OCI-LY1 (cell line): ENCODE measurements at regions not wholly inside any gene's neighbourhood (a gene's known extent, or its start where the extent isn't known, plus 50 kb on each side); places are given as distances from the start of the nearest gene placed in this dataset.

Experiments used
- H2AFZ ChIP-seq: fragments of 200-600 bp; sonication (generic), shearing (Covaris generic); 2 replicates; pipeline ENCODE4 v1.6.0; 2014; ENCODE audit warnings: antibody characterized with exemption, mild to moderate bottlenecking, low read length
- H3F3A ChIP-seq: fragments of 200-600 bp; sonication (generic), shearing (Covaris generic); 2 replicates; pipeline ENCODE4 v1.6.0; 2014; ENCODE audit warnings: mild to moderate bottlenecking, antibody characterized with exemption, low read length, moderate library complexity; ENCODE audit not compliant: insufficient read depth
- H3K27ac ChIP-seq: fragments of 200-600 bp; sonication (generic); 2 replicates; pipeline ENCODE4 v1.5.1; 2014; ENCODE audit warnings: low read length, mixed run types, mild to moderate bottlenecking, low read depth; ENCODE audit not compliant: poor library complexity, severe bottlenecking
- H3K27me3 ChIP-seq: fragments of 200-600 bp; sonication (generic); 2 replicates; pipeline ENCODE4 v1.6.0; 2014; ENCODE audit warnings: antibody characterized with exemption, mild to moderate bottlenecking, low read length, moderate library complexity; ENCODE audit not compliant: insufficient read depth
- H3K36me3 ChIP-seq: fragments of 200-600 bp; sonication (generic); 2 replicates; pipeline ENCODE4 v1.6.1; 2014; ENCODE audit warnings: mild to moderate bottlenecking, antibody characterized with exemption, low read length, moderate library complexity, mixed read lengths; ENCODE audit not compliant: insufficient read depth
- H3K4me1 ChIP-seq: fragments of 200-600 bp; sonication (generic); 2 replicates; pipeline ENCODE4 v1.5.1; 2014; ENCODE audit warnings: mild to moderate bottlenecking, low read length, moderate library complexity; ENCODE audit not compliant: insufficient read depth, severe bottlenecking
- H3K4me2 ChIP-seq: fragments of 200-600 bp; sonication (generic), shearing (Covaris generic); 2 replicates; pipeline ENCODE4 v1.6.1; 2014; ENCODE audit warnings: low read length
- H3K4me3 ChIP-seq: fragments of 200-600 bp; sonication (generic); 2 replicates; pipeline ENCODE4 v1.5.1; 2014; ENCODE audit warnings: low read length, low read depth, mild to moderate bottlenecking, mixed read lengths; ENCODE audit not compliant: poor library complexity, severe bottlenecking
- H3K79me2 ChIP-seq: fragments of 200-600 bp; shearing (Covaris generic); 2 replicates; pipeline ENCODE4 v1.6.1; 2016; ENCODE audit warnings: mixed run types, low read length, mixed read lengths; ENCODE audit not compliant: insufficient read depth
- H3K9ac ChIP-seq: fragments of 200-600 bp; sonication (generic), shearing (Covaris generic); 2 replicates; pipeline ENCODE4 v1.6.1; 2014; ENCODE audit warnings: mild to moderate bottlenecking, low read length, mixed read lengths
- H3K9me2 ChIP-seq: fragments of 200-600 bp; sonication (generic), shearing (Covaris generic); 2 replicates; pipeline ENCODE4 v1.6.1; 2014; ENCODE audit warnings: low read depth, mild to moderate bottlenecking, low read length, mixed read lengths
- H3K9me3 ChIP-seq: fragments of 200-600 bp; shearing (Covaris generic); 2 replicates; pipeline ENCODE4 v1.6.1; 2014; ENCODE audit warnings: low read length, mixed read lengths
- H4K20me1 ChIP-seq: fragments of 200-600 bp; sonication (generic), shearing (Covaris generic); 2 replicates; pipeline ENCODE4 v1.6.0; 2016; ENCODE audit warnings: mild to moderate bottlenecking, low read length; ENCODE audit not compliant: insufficient read depth
- CTCF ChIP-seq: fragments of 200-600 bp; sonication (generic), shearing (Covaris generic); IDR thresholded peaks from 2 replicates; pipeline ENCODE4 v1.5.1; 2017; ENCODE audit warnings: mild to moderate bottlenecking, antibody characterized with exemption, low read length, moderate library complexity, mixed read lengths
- EZH2 ChIP-seq: fragments of 200-600 bp; sonication (generic), shearing (Covaris generic); IDR thresholded peaks from 2 replicates; pipeline ENCODE4 v1.8.0; 2017; ENCODE audit warnings: borderline replicate concordance, mixed run types, mild to moderate bottlenecking, antibody characterized with exemption, low read length, moderate library complexity, mixed read lengths

GRCh38 chr17:69677130-69677529, 262.6 kb downstream of the MAP2K6 start:
- H3K9me3 ChIP-seq, result no peaks in the 10 kb centered on the region
- H2AFZ ChIP-seq, result no peak overlapping the region
- no peaks in the 10 kb centered on the region for H3K36me3 ChIP-seq

GRCh38 chr17:69678206-69678605, 263.7 kb downstream of the MAP2K6 start:
- Histone ChIP-seq H3K4me2 (no peak overlapping the region), H2AFZ (no peak overlapping the region), H3K36me3 (no peaks in the 10 kb centered on the region), H3K79me2 (no peaks in the 10 kb centered on the region), H3K27me3 (no peaks in the 10 kb centered on the region), H3K9ac (no peak overlapping the region), H3K9me3 (no peaks in the 10 kb centered on the region), H3K4me3 (no peak overlapping the region), H3K4me1 (peaks cover 7% of the 10 kb centered on the region), H4K20me1 (no peaks in the 10 kb centered on the region), H3F3A (no peaks in the 10 kb centered on the region), H3K9me2 (no peaks in the 10 kb centered on the region), H3K27ac (no peak overlapping the region)
- no peak for TF ChIP-seq CTCF
- no peak for TF ChIP-seq EZH2

More at GRCh38 chr17:69677130-69677529, 262.6 kb downstream of the MAP2K6 start:
- no peak overlapping the region for H3K4me2 ChIP-seq
- no peaks in the 10 kb centered on the region for H3K27me3 ChIP-seq
- H3F3A ChIP-seq, result no peaks in the 10 kb centered on the region
- H3K4me1 ChIP-seq, result peaks cover 7% of the 10 kb centered on the region
- TF ChIP-seq CTCF, result no peak
- no peak for TF ChIP-seq EZH2
- H3K79me2 ChIP-seq, result no peaks in the 10 kb centered on the region
- no peak overlapping the region for H3K27ac ChIP-seq
- H3K9me2 ChIP-seq, result no peaks in the 10 kb centered on the region
- H3K9ac ChIP-seq, result no peak overlapping the region
- H4K20me1 ChIP-seq, result no peaks in the 10 kb centered on the region
- no peak overlapping the region for H3K4me3 ChIP-seq

GRCh38 chr17:69679829-69680228, 265.3 kb downstream of the MAP2K6 start:
- Histone ChIP-seq H3K79me2 (no peaks in the 10 kb centered on the region), H3F3A (no peaks in the 10 kb centered on the region), H3K9me3 (no peaks in the 10 kb centered on the region), H3K4me1 (peaks cover 2% of the 10 kb centered on the region), H3K27ac (no peak overlapping the region), H3K9me2 (no peaks in the 10 kb centered on the region), H3K27me3 (no peaks in the 10 kb centered on the region), H3K36me3 (no peaks in the 10 kb centered on the region), H4K20me1 (no peaks in the 10 kb centered on the region), H3K9ac (no peak overlapping the region), H2AFZ (no peak overlapping the region), H3K4me3 (no peak overlapping the region), H3K4me2 (no peak overlapping the region)
- no peak for TF ChIP-seq CTCF
- TF ChIP-seq EZH2, result no peak
